Left ventricle myocardium inferior (tissue), 1 donor: ENCODE measurements at regions not wholly inside any gene's neighbourhood (a gene's known extent, or its start where the extent isn't known, plus 50 kb on each side); places are given as distances from the start of the nearest gene placed in this dataset.

Source experiments
- DNase-seq: peaks from one replicate; pipeline ENCODE4 v3.0.0-alpha.2; 2020
- H3K27ac ChIP-seq: fragments of 200-600 bp; replicated peaks from 2 replicates; pipeline ENCODE4 v1.8.0; 2021
- H3K27me3 ChIP-seq: fragments of 200-600 bp; 2 replicates; pipeline ENCODE4 v1.8.0; 2021; ENCODE audit warnings: low read depth
- H3K36me3 ChIP-seq: fragments of 200-600 bp; 2 replicates; pipeline ENCODE4 v1.8.0; 2021
- H3K4me1 ChIP-seq: fragments of 200-600 bp; 2 replicates; pipeline ENCODE4 v1.8.0; 2021
- H3K4me3 ChIP-seq: fragments of 200-600 bp; 2 replicates; pipeline ENCODE4 v1.8.0; 2021; ENCODE audit warnings: mild to moderate bottlenecking, moderate library complexity
- H3K9me3 ChIP-seq: fragments of 200-600 bp; replicated peaks from 2 replicates; pipeline ENCODE4 v1.8.0; 2021
- intact Hi-C: fragments of 100-400 bp; cut with micrococcal nuclease; formaldehyde crosslinking; loops from one replicate; pipeline ENCODE4 v1.11.0; 2022
- TF ChIP-seq, protein P1 (sequence below): fragments of 200-600 bp; IDR thresholded peaks from 2 replicates; pipeline ENCODE4 v1.8.0; 2021; ENCODE audit warnings: antibody characterized with exemption, mild to moderate bottlenecking, borderline replicate concordance
- donor health status: DM: no; HTN: yes; CAD: no; lungs with severe emphysema.

DNA sequence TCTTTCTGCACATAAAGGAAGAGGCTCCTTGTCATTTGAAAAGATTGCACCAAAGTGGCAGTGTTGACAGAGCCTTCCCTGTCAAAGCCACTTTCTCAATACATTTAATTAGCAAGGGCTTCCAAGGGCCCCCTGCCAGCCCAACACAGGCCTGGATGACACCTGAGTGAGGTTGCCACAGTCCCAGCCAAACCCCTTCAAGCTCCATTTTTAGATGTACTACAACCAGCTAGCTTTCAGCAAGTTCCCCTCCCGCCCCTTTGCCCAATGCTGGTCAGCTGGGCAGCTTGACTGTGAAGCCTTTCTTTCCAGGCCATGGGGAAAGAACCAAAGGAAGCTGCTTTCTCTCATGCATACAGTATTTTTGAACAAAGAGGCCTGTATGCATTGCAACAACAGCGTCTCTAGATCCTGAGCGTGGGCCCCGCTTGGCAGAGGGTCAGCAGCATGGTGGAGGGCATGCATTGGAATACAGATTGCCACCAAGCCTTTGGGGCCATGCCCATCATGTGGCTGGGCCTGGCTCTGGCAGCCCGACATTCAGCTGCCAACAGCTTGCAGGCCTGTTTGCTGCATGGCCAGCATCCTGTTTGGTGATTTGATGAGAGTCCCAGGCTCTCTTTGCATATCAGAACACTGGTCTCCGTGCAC is 261.1 kb upstream of the GATB start:
- peak; percentile 67 for DNase-seq
- Histone ChIP-seq H3K36me3 (no peaks in the 10 kb centered on the region), H3K27ac (peak overlapping the region; percentile 71), H3K4me1 (peaks cover 23% of the 10 kb centered on the region), H3K4me3 (no peak overlapping the region), H3K27me3 (no peaks in the 10 kb centered on the region), H3K9me3 (no peaks in the 10 kb centered on the region)
- TF ChIP-seq, protein P1, sequence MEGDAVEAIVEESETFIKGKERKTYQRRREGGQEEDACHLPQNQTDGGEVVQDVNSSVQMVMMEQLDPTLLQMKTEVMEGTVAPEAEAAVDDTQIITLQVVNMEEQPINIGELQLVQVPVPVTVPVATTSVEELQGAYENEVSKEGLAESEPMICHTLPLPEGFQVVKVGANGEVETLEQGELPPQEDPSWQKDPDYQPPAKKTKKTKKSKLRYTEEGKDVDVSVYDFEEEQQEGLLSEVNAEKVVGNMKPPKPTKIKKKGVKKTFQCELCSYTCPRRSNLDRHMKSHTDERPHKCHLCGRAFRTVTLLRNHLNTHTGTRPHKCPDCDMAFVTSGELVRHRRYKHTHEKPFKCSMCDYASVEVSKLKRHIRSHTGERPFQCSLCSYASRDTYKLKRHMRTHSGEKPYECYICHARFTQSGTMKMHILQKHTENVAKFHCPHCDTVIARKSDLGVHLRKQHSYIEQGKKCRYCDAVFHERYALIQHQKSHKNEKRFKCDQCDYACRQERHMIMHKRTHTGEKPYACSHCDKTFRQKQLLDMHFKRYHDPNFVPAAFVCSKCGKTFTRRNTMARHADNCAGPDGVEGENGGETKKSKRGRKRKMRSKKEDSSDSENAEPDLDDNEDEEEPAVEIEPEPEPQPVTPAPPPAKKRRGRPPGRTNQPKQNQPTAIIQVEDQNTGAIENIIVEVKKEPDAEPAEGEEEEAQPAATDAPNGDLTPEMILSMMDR: no peak
- intact Hi-C loops: no loop called here

DNA sequence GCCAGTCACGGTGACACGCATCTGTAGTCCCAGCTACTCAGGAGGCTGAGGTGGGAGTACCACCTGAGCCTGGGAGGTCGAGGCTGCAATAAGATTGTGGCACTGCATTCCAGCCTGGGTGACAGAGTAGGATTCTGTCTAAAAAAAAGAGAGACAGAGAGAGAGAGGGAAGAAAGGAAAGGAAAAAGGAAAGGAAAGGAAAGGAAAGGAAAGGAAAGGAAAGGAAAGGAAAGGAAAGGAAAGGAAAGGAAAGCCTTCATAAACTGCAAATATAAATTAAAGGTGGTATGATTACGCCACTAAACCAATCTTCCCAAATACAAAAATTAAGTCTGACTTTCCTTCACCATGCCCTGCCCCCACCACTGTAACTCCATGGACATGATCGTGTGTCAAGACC is 259.3 kb upstream of the GATB start:
- Histone ChIP-seq H3K4me1 (peaks cover 23% of the 10 kb centered on the region), H3K4me3 (no peak overlapping the region), H3K27me3 (no peaks in the 10 kb centered on the region), H3K27ac (no peak overlapping the region), H3K36me3 (no peaks in the 10 kb centered on the region), H3K9me3 (no peaks in the 10 kb centered on the region)
- TF ChIP-seq, protein P1: no peak
- DNase-seq: no peak
- intact Hi-C loops: no loop called here

DNA sequence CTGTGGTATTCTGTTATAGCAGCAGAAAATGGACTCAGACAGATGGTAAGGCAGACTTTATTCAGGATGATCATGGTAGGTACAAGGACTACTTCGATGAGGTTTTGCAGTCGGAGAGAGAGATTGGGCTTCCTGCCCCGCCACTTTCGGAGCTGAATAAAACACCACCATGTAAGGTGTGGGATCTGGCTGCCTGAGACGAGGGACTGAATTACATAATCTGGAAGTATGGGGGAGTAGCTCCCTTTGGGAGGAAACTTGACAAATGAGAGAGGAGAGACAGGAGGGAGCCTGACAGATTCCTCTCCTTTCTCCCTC is 255.5 kb upstream of the GATB start:
- no peak overlapping the region for H3K4me3 ChIP-seq
- DNase-seq: no peak
- peaks cover 3% of the 10 kb centered on the region for H3K4me1 ChIP-seq
- intact Hi-C loops: no loop called here
- H3K27me3 ChIP-seq: no peaks in the 10 kb centered on the region
- H3K27ac ChIP-seq: no peak overlapping the region
- H3K36me3 ChIP-seq: no peaks in the 10 kb centered on the region
- TF ChIP-seq, protein P1: no peak
- H3K9me3 ChIP-seq: peaks cover 10% of the 10 kb centered on the region

DNA sequence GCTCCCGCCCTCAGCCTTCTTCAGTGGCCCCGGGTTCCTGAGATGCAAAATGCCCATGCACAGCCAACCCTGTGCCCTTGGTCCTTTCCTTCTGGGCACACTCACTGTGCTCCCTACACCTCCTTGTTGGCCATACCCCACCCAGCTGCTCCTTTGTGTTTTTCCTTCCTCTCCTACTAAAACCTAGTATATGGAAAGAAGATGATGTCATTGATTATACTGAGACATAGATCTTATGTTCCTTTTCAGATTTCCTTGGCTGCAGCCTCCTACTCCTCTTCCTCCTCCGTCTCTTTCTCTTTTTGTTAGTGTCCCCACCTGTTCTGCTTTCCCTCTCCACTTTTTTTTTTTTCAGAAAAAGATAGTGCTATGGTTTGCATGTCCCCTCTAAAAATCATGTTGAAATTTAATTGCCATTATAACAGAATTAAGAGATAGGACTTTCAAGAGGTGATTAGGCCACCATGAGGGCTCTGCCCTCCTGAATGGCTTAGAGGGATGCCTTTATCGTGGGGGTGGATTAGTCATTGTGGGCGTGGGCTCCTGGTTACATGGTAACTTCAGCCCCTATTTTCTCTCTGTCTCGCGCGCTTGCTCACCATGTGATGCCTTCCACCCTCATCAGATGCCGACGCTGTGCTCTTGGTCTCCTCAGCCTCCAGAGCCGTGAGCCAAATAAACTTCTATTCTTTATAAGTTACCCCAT is 254.9 kb upstream of the GATB start:
- Histone ChIP-seq H3K27ac (no peak overlapping the region), H3K4me1 (peaks cover 1% of the 10 kb centered on the region), H3K4me3 (no peak overlapping the region), H3K27me3 (no peaks in the 10 kb centered on the region), H3K36me3 (no peaks in the 10 kb centered on the region), H3K9me3 (peaks cover 10% of the 10 kb centered on the region)
- no peak for DNase-seq
- intact Hi-C loops: no loop called here
- TF ChIP-seq, protein P1: no peak

DNA sequence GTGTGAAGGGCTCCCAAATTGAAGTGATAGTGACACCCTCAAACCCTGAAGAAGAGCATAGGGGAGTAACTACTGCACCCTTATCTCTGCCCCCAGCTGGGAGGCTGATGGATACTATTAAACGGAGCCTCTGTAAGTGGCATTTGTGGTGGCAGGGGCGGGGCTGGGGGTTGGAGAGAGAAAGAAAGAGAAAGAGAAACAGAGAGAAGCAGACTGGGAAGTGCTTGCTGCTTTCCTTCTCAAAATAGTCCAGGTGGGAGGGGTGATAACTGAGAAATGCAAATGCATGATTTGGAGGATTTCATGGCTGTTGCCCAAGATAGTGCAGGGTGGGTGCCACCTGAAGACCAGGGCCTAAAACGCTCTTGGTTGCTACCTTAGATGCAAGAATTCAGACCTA is 253.5 kb upstream of the GATB start:
- H3K27me3 ChIP-seq: no peaks in the 10 kb centered on the region
- no peaks in the 10 kb centered on the region for H3K36me3 ChIP-seq
- intact Hi-C loops: no loop called here
- TF ChIP-seq, protein P1: no peak
- peaks cover 12% of the 10 kb centered on the region for H3K4me1 ChIP-seq
- H3K27ac ChIP-seq: no peak overlapping the region
- no peak overlapping the region for H3K4me3 ChIP-seq
- DNase-seq: no peak
- H3K9me3 ChIP-seq: peaks cover 10% of the 10 kb centered on the region
